DMS53 (cell line): ENCODE measurements at regions not wholly inside any gene's neighbourhood (a gene's known extent, or its start where the extent isn't known, plus 50 kb on each side); places are given as distances from the start of the nearest gene placed in this dataset.

Experiments
- DNase-seq: peaks from one replicate; lab custom pipeline; 2025; lab: John Stamatoyannopoulos, UW

GRCh38 chr13:99860745-99861144 is 110.8 kb downstream of the ZIC5 start:
- no peak for DNase-seq

- DNase-seq: no peak
Observed at GRCh38 chr13:99859178-99860177, 112.1 kb downstream of the ZIC5 start.

DNA sequence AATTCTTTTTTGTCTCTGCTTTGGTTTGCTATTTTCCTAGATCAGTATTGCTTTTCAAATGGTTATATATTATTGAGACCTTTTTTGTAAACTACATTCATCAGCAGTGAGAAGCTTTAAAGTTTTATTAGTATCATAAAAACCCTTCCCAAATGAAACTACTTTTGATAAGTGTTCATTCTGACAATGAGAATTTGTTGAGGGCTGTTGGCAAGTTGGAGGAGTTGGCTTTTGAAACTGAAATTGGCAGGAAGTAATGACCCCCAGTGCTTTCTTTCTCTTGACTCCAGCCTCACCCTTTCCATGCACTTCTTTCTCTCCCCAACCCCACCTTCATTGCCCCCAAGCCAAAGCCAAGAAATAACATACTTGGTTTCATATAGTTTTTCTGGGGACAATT is 113.8 kb downstream of the ZIC5 start:
- no peak for DNase-seq

GRCh38 chr13:99855526-99856420 is 115.8 kb downstream of the ZIC5 start:
- no peak for DNase-seq

DNA sequence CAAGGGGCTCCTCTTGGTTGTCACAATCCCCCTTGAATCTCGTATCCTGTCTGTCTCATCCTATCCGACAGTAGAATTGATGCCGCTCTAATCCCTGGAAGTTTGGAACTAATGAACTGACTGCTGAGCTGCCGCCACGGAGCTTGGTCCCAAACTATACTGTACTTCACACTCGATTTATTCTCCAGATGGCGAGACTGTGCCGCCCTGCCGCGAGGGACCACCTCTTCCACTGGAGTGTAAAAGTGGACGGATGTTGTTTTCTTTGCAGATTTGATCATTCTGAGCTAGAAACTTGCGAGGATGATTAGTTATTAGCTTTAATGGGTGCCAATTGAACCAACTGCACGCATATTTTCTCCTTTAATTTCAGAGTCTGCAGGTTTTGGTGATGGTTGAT is 117.2 kb downstream of the ZIC5 start:
- no peak for DNase-seq

DNA sequence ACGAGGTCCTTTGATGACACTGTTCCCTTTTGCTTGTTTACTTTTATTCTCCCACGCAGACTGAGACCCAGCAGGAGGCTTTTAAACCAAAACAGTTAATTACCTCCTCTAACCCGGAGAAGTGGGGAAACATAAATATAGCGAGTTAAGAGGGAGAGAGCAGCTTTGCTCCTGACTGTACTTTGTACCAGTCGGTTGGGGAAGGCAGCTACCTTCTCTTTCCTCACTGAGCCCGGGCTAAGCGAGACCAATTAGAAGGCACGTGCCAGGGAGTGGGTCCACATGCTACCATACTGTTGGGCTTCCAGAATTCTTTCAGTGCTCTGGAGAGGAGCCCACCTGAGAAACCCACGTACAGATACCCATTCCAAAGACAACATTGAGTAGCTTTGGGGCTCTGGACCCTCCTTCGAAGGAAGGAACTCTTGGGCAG is 124.2 kb downstream of the ZIC5 start:
- no peak for DNase-seq

- DNase-seq: no peak
Observed at GRCh38 chr13:99845161-99845874, 126.2 kb downstream of the ZIC5 start.

DNA sequence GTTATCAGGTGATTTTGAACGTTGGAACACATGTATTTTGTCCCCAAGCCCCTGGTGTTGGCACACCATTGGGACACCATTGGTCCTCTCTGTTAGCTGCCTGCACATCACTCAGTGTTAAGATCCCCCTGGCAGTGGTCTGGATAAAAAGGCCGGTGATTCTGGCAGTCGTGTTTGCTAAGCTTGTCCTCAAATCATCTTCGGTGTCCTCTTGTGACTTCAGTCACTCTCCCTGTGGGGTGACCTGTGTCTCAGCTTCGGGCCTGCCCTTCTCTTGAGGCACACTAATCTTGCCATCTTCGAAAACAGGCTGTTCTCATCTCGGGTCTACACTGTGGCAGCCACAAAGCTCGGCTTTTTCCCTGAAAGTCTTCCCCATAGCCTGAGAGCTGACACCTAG is 127.1 kb downstream of the ZIC5 start:
- no peak for DNase-seq

GRCh38 chr13:99843872-99844271 is 127.7 kb downstream of the ZIC5 start:
- no peak for DNase-seq

- no peak for DNase-seq
Observed at GRCh38 chr13:99842405-99842804, 129.2 kb downstream of the ZIC5 start.

- DNase-seq: no peak
Observed at GRCh38 chr13:99836291-99836690, 135.3 kb downstream of the ZIC5 start.

DNA sequence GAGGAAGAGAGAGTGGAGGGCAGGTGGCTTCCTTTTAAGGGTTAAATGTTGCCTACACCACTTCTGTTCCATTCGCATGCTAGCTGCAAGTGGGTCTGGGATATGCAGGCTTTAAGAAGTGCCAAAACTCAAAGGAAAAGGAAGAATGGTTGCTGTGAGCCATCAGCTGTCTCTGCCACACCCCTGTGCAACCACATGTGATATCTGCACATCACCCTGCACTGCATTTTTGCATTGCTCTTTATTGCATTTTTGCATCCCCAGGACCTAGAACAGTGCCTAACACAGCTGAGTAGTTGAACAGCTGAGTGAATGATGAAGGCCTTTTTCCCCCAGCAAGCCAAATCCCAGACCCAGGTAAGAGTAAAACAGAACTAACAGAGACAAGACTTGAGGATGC is 136.1 kb downstream of the ZIC5 start:
- DNase-seq: no peak

DNA sequence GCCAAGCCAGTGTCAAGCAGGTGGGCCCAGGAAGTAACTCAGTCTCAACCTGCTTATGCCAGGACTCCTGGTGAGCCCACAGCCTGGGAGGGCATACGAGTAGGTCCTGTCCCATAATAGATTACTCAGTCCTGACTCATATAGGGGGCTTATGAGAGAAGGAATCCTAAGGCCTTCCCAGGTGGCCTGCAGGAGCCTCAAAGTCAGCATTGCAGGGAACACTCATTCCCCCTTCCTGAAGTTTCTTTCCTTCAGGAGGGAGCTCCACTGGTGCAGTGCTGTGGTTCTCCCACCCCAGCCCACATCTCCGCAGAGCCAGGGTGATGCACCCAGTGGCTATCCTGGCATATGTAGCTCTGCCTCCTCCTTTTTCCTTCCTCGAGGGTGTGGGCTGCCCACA is 137.3 kb downstream of the ZIC5 start:
- DNase-seq: no peak

GRCh38 chr13:99832347-99832746 is 139.2 kb downstream of the ZIC5 start:
- DNase-seq: no peak

GRCh38 chr13:99830931-99831330 is 140.6 kb downstream of the ZIC5 start:
- DNase-seq: peak; percentile 0

DNA sequence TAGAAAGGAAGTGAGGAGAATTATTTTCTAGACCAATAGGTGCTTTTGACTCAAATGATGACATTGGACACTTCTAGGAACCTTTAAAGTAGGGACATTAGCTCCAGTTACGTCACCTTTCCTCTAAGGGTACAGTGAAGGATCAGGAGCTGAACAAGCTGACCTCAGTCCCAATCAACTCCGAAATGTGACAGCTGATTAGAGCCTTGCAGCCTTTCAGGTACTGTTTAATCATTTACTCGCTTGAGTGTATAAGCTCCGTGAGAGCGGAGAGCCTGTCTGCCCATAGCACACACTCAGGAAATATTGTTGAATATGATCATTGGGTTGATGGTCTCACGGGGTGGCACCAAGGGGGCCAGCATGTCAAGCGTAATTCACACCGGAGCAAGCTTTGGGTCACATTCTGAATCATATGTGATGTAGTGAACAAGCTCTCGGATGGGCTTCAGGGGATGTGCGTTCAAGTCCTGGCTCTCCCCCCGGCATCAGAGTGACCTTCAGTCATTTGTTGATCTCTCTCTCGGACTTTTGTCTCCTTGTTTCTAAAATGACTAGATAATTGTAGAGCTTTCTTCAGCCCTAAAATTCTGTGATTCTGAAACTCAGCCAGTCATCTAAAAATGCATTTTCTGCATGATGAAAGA is 141.9 kb downstream of the ZIC5 start:
- peak; percentile 76 for DNase-seq

GRCh38 chr13:99829161-99829560 is 142.4 kb downstream of the ZIC5 start:
- no peak for DNase-seq

- no peak for DNase-seq
Observed at GRCh38 chr13:99828735-99829134, 142.8 kb downstream of the ZIC5 start.

DNA sequence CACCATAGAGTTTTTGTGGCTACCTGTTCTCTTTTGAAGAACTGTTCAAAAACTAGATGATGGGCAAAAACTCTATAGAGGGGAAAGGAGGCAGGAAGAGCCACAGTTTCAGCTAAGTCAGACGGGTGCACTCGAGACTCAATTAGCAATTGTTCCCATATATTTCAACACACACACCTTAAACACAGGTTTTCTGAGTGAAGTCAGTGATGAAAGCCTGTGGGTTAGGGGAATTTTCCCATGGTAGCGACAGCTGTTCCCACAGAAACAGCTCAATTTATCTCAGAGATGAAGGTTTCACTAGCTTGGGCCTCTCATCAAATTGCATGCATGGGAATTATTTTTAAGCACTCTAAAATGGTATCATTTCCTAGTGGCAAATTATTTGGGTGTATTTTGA is 143.4 kb downstream of the ZIC5 start:
- DNase-seq: no peak

DNA sequence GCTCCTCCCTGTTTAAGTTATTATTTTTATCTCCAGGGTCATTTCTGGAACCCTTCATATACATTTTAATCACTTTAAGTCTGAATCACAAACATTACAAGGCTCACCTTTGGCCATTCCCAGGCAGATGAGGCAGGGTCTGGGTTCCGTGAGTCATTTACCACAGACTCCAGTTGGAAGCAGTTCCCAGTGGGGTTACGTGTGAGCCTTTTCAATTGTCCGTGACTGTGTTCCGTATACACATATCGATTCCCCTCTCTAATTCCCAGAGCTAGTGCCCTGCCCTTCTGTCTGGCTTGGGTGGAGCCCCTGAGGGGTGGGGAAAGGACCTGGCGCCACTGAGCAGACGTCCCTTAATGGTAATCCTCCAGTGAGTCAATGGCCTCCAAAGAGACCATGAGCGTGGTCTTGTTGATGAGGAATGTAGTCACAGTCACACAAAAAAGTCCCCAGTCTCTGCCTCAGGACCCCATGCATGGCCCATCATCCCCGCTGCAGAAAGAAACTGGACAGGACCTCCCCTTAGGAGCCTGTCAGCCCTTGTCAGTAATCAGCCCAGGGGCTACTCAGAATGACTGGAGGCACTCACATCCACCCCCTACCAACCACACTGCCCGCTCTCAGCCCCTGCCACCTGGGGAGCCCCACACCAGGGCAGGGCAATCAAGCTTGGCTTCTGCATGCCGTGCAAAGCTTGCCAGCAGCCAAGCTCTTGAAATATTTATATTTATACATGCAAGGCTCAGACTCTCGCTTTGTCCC is 144.4 kb downstream of the ZIC5 start:
- no peak for DNase-seq

DNA sequence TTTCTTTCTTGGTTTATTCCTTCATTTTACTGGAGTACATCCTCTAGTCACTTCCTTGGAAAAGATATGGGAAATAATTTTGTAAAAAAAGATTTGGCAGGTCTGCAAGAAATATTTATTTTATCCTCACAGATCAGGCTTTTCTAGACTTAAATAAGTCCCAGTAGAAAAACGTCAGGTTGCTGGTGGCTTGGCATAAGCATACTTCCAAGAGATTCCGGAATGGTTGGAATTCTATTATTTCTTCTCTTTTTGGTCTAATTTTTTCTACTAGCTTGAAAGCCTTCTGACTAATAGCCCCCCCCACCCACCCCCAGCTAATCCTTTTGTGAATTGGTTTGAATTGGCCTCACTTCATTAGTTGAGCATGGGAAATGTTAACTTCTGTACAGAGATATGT is 147.6 kb downstream of the ZIC5 start:
- no peak for DNase-seq
